ENCODE measurements at regions not wholly inside any gene's neighbourhood (a gene's known extent, or its start where the extent isn't known, plus 50 kb on each side); places are given as distances from the start of the nearest gene placed in this dataset.

GRCh38 chr2:58293056-58293455, 51.9 kb upstream of the FANCL start:
- TF ChIP-seq CTCF (IDR thresholded peaks at IDR 0.05) (no peak), POLR2A (IDR thresholded peaks at IDR 0.05) (no peak)
